ENCODE measurements at regions not wholly inside any gene's neighbourhood (a gene's known extent, or its start where the extent isn't known, plus 50 kb on each side); places are given as distances from the start of the nearest gene placed in this dataset.

GRCh38 chr2:175234153-175234552 lies 52.6 kb upstream of the ATP5MC3 start:
- POLR2A ChIA-PET: no interaction called here
- no peaks in the 10 kb centered on the region for H3K4me1 ChIP-seq (ENCODE audit: control insufficient read depth in 1 of 2, insufficient read depth in 2 of 2, low read length in 2 of 2)

More at GRCh38 chr2:175234153-175234552, 52.6 kb upstream of the ATP5MC3 start:
- intact Hi-C loops (cut with micrococcal nuclease): no loop called here
- no TSS peak for BruUV-seq (replicated peaks)
- H4K20me1 ChIP-seq (ENCODE audit: insufficient read depth): no peaks in the 10 kb centered on the region
- no peak overlapping the region for H3K4me2 ChIP-seq (ENCODE audit: low read length)
- H3K36me3 ChIP-seq (ENCODE audit: control insufficient read depth in 1 of 2, insufficient read depth in 2 of 2, low read length in 2 of 2): no peaks in the 10 kb centered on the region
- no peak overlapping the region for H3K9ac ChIP-seq (ENCODE audit: low read length)
- no peak for TF ChIP-seq EZH2 (IDR thresholded peaks at IDR 0.05)
- TF ChIP-seq RAD21 (IDR thresholded peaks at IDR 0.05; ENCODE audit: low read depth): no peak
- no peak for TF ChIP-seq ZFX (IDR thresholded peaks at IDR 0.05)
- no peak for TF ChIP-seq YY1 (IDR thresholded peaks at IDR 0.05; ENCODE audit: extremely low read depth, insufficient replicate concordance, low read depth, low read length)
- no peak for TF ChIP-seq MAX (IDR thresholded peaks at IDR 0.05)
- no peak for TF ChIP-seq CBX3 (IDR thresholded peaks at IDR 0.05; ENCODE audit: low read depth)
- no peak for TF ChIP-seq SRF (IDR thresholded peaks at IDR 0.05; ENCODE audit: low read depth)
- no peak for TF ChIP-seq ATF3 (IDR thresholded peaks at IDR 0.05)
- no peak for TF ChIP-seq REST (IDR thresholded peaks at IDR 0.05; ENCODE audit: low read depth)
- no peak for TF ChIP-seq JUND (IDR thresholded peaks at IDR 0.05)
- TF ChIP-seq TCF7L2 (IDR thresholded peaks at IDR 0.05; ENCODE audit: borderline replicate concordance, extremely low read depth, insufficient read depth, insufficient read length): no peak
- no peak for TF ChIP-seq POLR2AphosphoS5 (IDR thresholded peaks at IDR 0.05; ENCODE audit: low read depth, low read length)
- no peak for TF ChIP-seq EZH2phosphoT487 (IDR thresholded peaks at IDR 0.05; ENCODE audit: borderline replicate concordance)
- TF ChIP-seq ZBTB33 (IDR thresholded peaks at IDR 0.05; ENCODE audit: extremely low read depth, insufficient replicate concordance, low read length): no peak
- TF ChIP-seq ELF1 (IDR thresholded peaks at IDR 0.05; ENCODE audit: borderline replicate concordance, low read depth): no peak
- no peak for TF ChIP-seq CEBPB (IDR thresholded peaks at IDR 0.05; ENCODE audit: low read depth)
- TF ChIP-seq ZNF274 (IDR thresholded peaks at IDR 0.05; ENCODE audit: low read depth, low read length): no peak
- ChIA-PET RAD21 (ENCODE audit: low non-redundant PET in 1 of 2, low total read pairs in 2 of 2, uncharacterized antibody in 2 of 2, unreplicated experiment in 2 of 2) (no interaction called here), CTCF (no interaction called here)
- H3K79me2 ChIP-seq (ENCODE audit: insufficient read depth, low read length): no peaks in the 10 kb centered on the region
- no peak for ATAC-seq
- no peak overlapping the region for H3K27ac ChIP-seq (ENCODE audit: low read depth, low read length)
- no peak overlapping the region for H2AFZ ChIP-seq (ENCODE audit: low read depth, low read length, poor library complexity, severe bottlenecking)
- no peaks in the 10 kb centered on the region for H3K9me3 ChIP-seq (ENCODE audit: control insufficient read depth in 1 of 2, insufficient read depth in 1 of 2, low read depth in 1 of 2, low read length in 2 of 2)
- H3K9me2 ChIP-seq (ENCODE audit: insufficient read depth): no peaks in the 10 kb centered on the region
- DNase-seq (ENCODE audit: low read depth, low spot score): no peak
- no peak overlapping the region for H3K4me3 ChIP-seq (replicated peaks in 1 of 2; ENCODE audit: low read depth in 1 of 2, low read length in 2 of 2)
- H3K27me3 ChIP-seq (ENCODE audit: insufficient read depth, low read length): no peaks in the 10 kb centered on the region
